Kidney tubule cell (primary cell): ENCODE measurements at regions not wholly inside any gene's neighbourhood (a gene's known extent, or its start where the extent isn't known, plus 50 kb on each side); places are given as distances from the start of the nearest gene placed in this dataset.

Experiments used
- DNase-seq: peaks from one replicate; pipeline ENCODE4 v3.0.0-alpha.2; 2018; ENCODE audit warnings: low spot score

DNA sequence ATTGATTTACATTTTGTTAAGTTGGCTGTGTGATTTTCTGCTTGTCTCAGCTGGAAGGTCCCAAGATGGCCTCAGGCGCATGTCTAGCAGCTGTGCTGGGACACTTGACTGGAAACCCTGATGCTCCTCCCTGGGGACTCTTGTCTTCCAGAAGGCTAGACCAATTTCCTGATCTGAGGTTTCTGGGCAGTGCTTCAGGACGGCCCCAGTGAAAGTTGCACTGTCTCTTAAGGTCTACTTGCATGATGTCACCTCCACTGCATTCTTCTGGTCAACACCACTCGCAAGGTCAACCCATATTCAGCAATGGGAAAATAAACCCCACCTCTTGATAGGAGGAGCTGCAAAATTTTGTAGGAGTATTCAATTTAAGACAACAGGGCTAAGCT, 116.0 kb downstream of the SALL1 start:
- DNase-seq: peak; percentile 17

DNA sequence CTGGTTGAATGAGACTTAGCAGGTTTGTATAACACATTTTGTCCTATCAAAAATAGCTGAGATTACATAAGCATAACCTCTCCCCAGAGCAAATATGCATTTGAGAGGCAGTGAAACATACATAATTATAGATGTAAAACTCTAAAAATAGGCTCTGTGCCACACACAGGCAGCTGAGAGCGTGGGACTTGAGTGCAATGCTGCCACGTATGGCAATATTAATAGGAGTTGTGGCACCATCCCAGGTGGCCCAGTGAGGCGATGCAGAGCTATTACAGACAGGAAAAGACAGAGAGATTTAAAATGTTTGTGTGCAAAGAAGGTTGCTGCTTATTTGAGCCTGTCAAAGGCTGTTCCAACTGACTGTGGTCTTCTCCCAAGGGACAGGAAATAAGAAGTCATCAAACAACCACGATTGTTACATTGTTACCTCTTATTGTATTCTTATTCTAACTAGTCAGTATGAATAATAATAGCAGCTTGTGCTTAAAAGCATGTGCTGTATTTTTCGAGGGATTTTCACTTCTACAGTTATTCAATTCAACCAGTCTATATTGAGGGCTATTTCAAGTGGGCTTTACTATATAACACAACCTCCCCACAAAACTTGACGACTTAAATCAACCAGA, 116.5 kb downstream of the SALL1 start:
- DNase-seq: no peak

DNA sequence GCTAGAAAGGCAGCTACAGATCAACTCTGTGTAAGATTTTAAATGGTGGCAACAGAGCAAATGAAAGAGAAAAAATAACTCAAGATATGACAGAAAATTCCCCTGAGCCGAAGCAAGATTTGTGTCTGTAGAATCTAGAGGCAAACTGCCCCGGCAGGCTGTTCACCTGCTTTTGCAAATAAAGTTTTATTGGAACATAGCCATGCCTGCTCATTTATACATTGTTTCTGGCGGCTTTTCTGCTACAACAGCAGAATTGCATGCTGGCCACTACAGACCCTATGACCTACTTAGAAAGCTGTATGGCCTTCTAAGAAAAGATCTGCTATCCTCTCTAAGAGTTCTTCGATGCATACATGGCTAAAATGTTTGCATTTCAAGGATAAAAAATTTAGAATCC, 119.5 kb downstream of the SALL1 start:
- DNase-seq: no peak

DNA sequence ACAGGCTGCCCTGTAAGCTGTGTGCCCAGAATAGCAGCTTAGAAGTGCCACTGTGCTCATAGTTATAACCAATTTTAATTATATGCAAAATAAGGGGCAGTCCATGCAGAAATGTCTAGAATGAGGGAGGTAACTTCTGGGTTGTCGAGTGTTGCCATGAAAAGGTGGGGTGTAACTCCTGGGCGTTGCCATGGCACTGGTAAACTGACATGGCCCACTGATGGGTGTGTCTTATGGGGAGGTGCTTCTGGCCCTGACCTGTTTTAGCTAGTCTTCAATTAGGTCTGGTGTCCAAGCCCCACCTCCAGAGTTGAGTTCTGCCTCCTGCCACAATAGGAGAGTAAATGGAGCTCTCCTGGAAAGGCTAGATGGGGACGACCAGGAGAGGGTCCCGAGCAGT, 120.6 kb downstream of the SALL1 start:
- no peak for DNase-seq

DNA sequence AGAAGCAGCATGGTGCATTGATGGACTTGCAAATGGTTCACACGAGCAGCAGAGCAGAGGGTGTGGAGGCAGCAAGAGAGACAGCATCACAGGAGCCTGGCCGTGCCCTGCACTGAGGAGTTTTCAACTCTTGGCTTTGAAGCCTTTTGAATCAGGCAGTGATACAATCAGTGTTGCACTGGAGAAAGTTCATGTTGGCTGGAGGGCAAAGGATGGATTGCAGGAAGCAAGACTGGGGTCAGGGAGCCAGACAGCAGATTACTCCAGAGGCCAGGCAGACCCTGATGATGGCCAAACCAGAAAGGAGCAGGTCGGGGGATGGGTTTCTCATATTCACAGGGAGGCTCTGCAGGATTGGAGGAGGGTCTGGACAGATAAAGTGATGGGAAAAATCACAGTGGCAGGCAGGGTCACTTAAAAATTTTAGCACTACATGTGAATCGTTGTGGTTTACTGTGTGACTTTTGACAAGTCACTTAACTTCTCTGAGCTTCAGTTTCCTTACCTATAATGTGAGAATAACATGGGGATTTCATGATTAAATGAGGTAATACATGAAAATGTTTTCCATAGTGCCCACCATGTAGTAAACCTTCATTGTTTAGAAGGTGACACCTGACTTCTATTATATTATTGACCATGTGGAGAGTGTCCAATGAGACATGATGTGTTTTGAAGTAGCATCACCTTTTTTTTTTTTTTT, 125.3 kb downstream of the SALL1 start:
- no peak for DNase-seq

DNA sequence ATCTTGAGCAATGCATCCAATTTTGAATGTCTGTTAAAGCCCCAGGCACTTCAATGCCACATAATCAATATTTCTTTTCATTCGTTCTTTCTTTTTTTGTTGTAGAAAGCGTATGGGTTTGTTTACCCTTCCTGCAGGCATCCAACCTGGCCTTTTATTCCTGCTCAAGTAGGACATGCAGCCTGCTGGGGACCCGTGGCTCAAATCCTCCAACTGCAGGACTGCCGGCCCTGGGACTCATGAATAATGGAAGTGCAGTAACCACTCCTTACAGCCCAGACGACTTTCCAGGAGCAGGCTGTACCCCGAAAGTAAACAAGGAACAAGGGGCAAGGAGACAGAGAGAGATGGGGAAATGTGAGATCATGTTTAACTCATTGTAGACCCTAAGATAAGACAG, 126.4 kb downstream of the SALL1 start:
- no peak for DNase-seq

DNA sequence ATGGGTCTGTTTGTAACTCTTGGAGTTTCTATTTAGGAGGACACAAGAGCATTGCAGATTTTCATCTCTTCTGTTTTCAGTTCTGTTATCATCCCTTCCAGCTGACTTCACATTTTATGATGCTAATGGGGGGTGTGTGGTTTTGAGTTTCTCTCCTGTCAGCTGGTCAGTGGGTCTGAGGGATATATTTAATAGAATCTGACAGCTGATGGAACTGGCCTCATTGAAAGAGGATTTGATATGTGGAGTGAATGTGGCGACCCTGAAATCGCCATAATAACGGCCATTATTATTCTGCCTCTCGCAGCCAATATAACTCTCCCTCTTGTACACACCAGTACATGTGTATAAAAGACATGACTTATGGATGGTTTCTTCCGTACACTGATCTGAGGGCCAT, 128.1 kb downstream of the SALL1 start:
- DNase-seq: no peak

DNA sequence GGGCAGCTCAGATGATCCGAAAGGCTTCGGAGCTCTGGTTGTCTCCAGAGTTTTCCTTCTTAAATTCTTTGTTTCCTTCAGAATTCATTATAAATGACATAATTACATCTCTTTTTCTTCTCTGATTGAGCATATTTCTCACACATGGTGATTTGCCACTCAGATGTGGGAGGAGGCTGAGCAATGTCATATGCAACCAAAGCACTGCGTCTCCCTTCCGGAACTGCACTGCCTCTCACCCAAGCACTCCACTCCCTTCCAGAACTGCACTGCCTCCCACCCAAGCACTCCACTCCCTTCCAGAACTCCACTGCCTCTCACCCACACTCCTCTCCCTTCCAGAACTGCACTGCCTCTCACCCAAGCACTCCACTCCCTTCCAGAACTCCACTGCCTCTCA, 131.5 kb downstream of the SALL1 start:
- DNase-seq: no peak

DNA sequence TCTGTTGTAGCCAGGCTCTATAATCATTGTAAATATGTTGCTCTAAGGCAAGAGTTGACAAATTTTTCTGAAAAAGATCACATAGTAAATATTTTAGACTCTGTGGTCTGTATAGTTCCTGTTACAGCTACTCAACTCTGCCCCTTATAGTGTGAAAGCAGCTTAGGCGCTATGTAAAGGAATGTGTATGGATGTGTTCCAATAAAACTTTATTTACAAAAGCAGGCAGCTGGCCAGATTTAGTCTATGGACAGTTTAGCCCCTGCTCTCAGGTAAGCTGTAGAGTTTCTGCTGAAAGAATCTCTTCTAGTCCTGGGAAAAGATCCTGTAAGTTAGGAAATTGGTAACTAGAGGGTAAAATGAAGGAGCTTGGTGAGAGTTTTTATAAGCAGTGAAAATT, 133.1 kb downstream of the SALL1 start:
- no peak for DNase-seq

DNA sequence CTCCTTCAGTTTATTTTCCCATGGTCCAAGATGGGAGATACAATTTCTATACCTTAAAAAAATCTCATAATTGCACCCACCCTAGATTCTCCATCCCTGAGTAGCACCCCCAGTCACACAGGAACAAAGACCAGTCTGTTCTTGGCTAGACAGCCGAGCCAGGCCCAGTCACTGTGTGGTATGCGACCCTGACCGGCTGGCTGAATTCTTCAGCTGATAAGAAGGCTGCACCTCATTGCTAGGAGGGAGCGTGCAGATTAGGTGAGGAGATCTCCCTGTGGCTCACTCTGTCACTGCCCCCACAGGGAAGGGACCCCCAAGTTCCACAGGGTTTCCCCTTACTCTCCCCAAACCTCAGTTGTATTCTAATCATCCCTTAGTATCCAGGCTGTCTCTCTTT, 138.7 kb downstream of the SALL1 start:
- peak; percentile 11 for DNase-seq

DNA sequence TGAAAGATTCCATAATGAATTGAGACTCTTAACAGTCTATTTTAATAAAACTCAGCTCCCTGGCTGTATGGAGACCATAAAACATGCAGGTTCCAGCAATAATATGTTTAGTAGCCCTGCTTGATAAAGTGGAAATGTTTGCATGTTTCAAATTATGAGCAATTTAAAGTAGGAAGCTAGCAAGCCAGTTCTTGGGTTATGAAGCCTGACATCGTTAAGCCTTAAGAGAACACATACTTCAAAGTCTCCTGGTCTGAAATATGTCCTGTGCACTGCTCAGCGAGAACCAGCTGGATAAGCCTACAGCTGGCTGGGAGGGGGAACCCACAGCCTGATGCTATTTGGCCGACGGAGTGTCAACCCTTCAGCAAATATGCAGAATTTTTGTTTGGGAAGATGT, 140.3 kb downstream of the SALL1 start:
- DNase-seq: no peak

DNA sequence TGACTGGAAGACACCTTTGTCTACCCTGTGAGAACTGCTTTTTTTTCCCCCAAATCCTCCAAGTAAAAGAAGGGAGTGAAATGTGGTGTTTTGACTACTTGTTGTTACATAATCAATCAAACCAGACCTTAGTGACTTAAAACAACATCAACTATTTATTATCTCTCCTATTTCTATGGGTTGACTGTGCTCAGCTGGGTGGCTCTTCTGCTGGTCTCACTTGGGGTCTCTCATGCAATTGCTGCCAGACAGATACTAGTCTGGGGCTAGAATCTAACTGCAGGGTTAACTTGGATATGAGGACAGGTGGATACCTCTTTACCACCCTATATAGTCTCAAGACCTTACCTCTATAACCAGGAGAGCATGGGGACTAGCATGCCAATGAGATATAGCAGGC, 141.3 kb downstream of the SALL1 start:
- no peak for DNase-seq

DNA sequence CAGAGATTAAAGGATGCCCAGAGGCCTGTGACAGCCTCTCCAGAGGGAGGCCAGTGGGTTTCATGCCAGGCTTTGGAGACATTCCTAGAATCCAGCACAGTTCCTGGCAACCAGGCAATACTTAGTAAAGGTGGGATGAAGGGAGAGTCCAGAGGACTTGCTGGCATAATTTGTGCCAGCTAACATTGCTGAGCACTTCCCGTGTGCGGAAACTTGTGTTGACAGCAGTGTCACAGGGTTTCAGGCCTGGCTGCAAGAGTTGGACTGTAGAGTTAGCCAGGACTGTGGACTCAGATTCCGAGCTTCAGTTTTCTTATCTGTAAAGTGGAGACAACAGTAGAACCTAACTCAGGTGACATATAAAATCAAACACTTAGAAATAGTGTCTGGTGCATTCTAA, 141.7 kb downstream of the SALL1 start:
- DNase-seq: no peak

DNA sequence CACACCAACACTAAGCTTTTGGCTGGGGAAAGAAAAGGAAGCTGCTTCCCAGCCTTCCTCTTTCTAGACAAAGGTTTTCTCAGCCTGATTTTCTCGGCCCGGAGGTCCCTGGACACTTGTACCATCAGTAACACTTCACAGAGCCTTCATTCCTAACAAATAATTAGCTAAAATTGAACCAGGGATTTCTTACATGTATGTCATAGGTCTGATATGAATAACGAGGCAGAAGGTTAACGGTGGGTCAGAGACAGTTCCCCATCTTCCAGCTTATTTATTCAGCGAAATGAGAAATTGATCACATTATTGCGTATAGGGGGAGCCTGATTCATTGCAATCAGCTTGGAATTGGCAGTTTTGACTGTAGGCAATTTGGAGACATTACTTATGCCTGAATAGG, 142.5 kb downstream of the SALL1 start:
- DNase-seq: no peak

DNA sequence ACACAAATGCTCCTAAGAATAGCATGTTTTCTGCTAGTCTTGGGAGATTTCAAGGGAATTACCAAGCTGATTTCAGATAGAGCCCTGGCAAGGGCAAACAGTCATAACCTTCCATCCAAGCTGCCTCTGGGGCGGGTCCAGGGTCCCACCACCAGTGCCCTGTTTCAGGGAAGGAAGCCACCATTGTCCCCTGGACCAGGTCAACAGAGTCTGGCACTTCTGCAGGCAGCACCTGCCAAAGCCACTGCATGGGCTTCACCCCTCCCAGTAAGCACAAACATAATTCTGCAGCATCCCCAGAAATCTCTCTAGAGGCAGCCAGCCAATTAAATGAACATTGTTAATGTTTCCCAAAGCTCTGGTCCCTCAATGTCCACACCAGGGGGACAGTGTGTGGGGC, 143.0 kb downstream of the SALL1 start:
- DNase-seq: no peak

DNA sequence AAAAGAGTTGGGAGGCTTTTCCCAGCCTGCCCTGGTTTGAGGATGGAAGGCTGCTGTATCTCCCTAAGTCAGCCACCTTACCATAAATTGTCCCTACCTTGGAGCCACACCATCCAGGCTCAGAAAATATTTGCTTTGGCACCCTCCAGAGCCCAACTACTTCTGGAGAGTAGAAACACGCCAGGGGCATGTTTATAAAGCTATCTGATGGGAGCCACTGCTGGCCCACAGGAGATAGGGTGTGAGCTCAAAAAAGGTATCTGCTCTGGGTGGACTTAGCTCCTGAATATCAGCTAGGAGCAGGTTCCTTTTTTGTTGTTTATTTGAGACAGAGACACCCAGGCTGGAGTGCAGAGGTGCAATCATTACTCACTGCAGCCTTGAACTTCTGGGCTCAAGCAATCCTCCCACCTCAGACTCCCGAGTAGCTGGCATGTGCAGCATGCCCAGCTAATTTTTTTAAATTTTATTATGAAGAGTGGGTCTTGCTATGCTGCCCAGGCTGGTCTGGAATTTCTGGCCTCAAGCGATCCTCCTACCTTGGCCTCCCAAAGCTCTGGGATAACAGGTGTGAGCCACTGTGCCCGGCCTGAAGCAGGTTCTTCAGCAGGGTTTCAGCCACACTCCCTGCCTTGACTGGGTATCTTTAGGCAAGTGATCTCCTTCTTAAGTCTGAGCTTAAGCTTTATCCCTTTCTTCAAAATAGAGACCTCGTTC, 147.1 kb downstream of the SALL1 start:
- no peak for DNase-seq

DNA sequence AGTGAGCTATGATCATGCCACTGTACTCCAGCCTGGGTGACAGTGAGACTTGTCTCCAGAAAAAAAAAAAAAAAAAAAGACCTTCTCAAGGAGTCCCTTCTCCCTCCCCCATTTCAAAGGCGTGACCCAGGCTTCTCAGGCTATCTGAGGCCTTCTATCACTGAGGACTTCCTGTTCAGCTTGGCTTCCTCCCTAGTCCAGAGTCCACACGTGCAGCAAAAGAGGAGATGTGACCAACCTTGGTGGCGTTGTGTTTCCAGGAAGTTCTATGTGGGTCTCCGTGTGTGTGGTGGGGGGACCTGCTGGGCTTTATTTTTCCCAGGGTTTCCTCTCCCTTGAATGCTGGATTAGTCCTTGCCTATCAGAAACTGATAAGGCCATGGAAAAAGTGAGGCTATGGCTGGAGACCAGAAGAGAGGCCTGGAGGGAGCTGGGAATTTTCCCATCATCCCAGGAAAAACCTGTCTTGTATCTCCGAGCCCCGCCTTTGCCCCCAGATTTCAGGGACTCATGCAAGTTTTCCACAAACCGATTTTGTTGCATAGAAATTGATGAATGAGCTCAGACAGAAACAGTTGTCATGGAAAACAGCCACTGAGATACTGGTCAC, 148.1 kb downstream of the SALL1 start:
- DNase-seq: no peak

DNA sequence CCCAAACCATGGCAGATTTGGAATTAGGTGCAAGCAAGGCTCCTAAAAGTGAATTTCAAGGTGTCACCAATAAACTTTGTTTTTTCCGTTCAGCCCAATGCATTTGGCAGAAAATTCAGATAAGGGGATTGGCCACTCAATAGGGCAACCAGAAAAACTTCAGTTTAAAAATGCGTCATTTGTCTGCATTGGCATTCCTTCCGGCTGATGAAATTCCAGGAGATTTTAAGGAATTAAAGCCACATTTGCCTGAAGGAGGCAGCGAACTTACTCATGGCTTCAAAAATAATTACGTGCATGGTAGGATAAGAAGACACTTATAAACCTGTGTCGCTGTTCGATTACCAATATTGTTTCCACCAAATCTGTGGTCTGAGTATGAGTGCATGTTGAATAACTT, 151.9 kb downstream of the SALL1 start:
- no peak for DNase-seq

DNA sequence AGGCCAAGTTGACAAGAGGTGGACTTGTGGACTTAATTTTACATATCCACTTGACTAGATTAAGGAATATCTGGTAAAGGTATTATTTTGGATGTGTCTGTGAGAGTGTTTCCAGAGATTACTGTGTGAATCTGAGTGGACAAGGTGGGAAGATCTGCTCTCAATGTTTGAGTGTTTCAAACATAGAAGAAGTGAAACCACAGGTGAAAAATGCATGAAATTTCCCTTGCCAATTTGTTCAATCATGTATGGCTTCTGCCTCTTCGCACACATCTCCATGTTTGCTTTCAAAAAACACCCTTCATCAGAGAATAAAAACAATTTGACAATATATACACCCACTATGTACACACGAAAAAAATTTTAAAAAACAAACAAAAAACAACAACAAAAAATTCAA, 152.7 kb downstream of the SALL1 start:
- no peak for DNase-seq

DNA sequence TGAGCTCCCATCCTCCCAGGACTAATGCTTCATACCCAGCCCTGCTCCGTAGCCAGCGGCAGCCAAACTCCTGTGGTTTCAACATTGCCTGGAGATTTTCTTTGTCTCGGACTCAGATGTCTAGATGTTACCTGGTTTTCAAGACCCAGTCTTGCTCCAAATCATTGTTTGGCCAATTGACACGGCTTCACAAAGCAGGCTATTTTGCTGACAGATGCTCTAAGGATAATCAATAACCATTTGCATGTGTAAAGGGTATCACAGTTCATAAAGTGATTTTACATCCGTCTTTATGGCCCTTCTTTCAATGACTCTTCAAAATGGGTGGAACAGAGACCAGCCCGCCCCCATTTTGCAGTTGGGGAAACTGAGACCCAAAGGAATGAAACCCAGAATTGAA, 153.4 kb downstream of the SALL1 start:
- no peak for DNase-seq

DNA sequence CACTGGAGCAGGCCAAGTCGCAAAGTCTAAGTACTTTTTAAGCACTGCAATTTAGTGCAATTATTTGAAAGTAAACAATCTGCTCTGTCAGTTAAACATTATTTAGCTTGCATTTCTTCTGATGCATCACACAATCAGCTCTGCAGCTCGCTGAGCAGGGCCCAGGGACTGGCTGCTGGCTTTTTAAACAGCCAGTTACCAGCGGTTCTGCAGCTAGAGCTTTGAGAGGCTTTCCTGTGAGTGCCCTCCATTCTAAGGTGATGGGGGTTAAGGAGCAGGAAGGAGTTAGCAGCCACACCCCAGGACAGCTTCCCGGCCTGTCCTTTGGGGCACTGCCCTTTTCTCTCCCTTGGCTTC, 154.3 kb downstream of the SALL1 start:
- DNase-seq: peak; percentile 1

DNA sequence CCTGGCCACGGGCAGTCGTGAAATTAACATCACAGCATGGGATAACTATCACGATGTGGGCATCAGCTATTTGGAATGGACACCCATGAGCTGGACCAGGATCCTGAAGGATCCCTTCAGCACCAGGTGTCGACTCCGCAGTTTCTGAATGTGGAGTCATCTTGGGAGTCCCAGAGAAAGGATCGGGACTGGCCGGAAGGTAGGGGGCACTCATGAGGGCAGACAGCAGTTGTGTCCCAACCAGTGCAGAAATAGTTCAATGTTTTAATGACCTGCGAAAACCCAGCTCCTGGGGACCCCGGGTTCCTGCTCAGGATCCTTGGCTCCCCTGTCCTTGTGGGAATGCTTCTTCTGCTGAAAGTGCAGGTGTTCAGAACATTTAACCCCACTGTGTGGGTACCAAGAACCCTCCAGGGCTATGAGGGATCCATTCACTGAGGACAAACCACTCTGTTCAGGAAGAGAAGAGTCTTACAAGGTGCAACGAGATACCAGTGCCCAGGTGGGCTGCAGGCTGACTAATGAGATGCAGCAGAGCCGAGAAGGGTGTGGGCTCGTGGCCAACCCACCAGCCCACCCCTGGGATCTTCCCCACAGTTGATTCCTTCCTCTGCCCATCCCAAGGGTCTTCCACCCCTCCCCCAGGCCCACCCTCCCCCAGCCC, 154.8 kb downstream of the SALL1 start:
- no peak for DNase-seq

DNA sequence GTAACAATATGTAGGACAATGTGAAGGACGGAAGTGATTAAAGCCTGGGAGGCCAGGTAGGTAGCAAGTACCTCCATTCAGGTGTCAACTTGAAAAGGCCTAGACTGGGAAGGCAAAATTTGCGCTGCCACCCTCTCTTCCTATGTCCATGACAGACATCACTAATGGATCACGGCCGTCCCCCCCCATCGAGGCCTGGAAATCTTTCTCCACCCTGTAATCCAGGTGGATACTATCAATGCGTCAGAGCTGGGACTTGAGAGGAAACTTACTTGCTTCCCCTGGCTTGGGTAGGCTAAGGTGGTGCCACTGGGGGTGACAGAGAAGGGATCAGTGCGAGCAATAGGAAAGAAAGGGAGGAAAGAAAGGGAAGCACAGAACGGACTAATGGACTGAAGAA, 156.1 kb downstream of the SALL1 start:
- no peak for DNase-seq
